Fibroblast of lung (primary cell): ENCODE measurements at regions not wholly inside any gene's neighbourhood (a gene's known extent, or its start where the extent isn't known, plus 50 kb on each side); places are given as distances from the start of the nearest gene placed in this dataset.

ENCODE experiments used
- DNase-seq, 2 donors: peaks; one replicate each; pipeline versions ENCODE4 v3.0.0 to v3.0.0-alpha.2; 2010; ENCODE audit warnings: low read depth in 2 of 2
- H2AFZ ChIP-seq: 2 replicates; pipeline ENCODE4 v1.5.1; 2012; ENCODE audit warnings: low read length, control low read depth, inconsistent platforms
- H3K27ac ChIP-seq: 2 replicates; pipeline ENCODE4 v1.5.1; 2011; ENCODE audit warnings: low read length, control low read depth; ENCODE audit not compliant: insufficient read depth
- H3K27me3 ChIP-seq: 2 replicates; pipeline ENCODE4 v1.5.1; 2011; ENCODE audit warnings: mild to moderate bottlenecking, low read length; ENCODE audit not compliant: control insufficient read depth, insufficient read depth
- H3K36me3 ChIP-seq: 2 replicates; pipeline ENCODE4 v1.5.1; 2011; ENCODE audit warnings: low read length; ENCODE audit not compliant: control insufficient read depth, insufficient read depth
- H3K4me1 ChIP-seq: 2 replicates; pipeline ENCODE4 v1.5.1; 2011; ENCODE audit warnings: low read length; ENCODE audit not compliant: control insufficient read depth, insufficient read depth; ENCODE audit errors: extremely low read depth
- H3K4me2 ChIP-seq: 2 replicates; pipeline ENCODE4 v1.5.1; 2011; ENCODE audit warnings: low read length, control low read depth; ENCODE audit not compliant: insufficient read depth; ENCODE audit errors: extremely low read depth
- H3K4me3 ChIP-seq, 4 experiments: fragments of 200-600 bp in 1 of 4; sonication (generic) in 1 of 4; replicated peaks in 1 of 4; 2 replicates each; pipeline ENCODE4 v1.5.1; 2011 to 2016; ENCODE audit warnings: low read length in 4 of 4, low read depth in 3 of 4, mild to moderate bottlenecking in 3 of 4, control low read depth in 2 of 4, inconsistent platforms in 1 of 4, mixed read lengths in 1 of 4; ENCODE audit not compliant: insufficient read depth in 1 of 4; ENCODE audit errors: control extremely low read depth in 1 of 4
- H3K79me2 ChIP-seq: 2 replicates; pipeline ENCODE4 v1.5.1; 2012; ENCODE audit warnings: mild to moderate bottlenecking, low read length, inconsistent platforms; ENCODE audit not compliant: control insufficient read depth, insufficient read depth
- H3K9ac ChIP-seq: 2 replicates; pipeline ENCODE4 v1.5.1; 2011; ENCODE audit warnings: mild to moderate bottlenecking, low read length, control low read depth; ENCODE audit not compliant: insufficient read depth
- H3K9me3 ChIP-seq: 2 replicates; pipeline ENCODE4 v1.5.1; 2012; ENCODE audit warnings: low read depth, low read length; ENCODE audit not compliant: control insufficient read depth, insufficient read depth
- H4K20me1 ChIP-seq: 2 replicates; pipeline ENCODE4 v1.5.1; 2011; ENCODE audit warnings: low read length; ENCODE audit not compliant: control insufficient read depth, insufficient read depth; ENCODE audit errors: extremely low read depth
- EZH2 ChIP-seq: IDR thresholded peaks from 2 replicates; pipeline ENCODE4 v1.5.1; 2012; ENCODE audit warnings: low read length, control low read depth, mild to moderate bottlenecking; ENCODE audit errors: missing control alignments
- TF ChIP-seq, protein P1 (sequence below), 2 donors: IDR thresholded peaks in 1 of 2; conservative IDR thresholded peaks in 1 of 2; 1 replicate in 1 of 2; 2 replicates in 1 of 2; pipeline ENCODE4 v1.5.1; 2011 to 2012; ENCODE audit warnings: low read length in 2 of 2, control low read depth in 1 of 2, inconsistent platforms in 1 of 2, low read depth in 1 of 2, mild to moderate bottlenecking in 1 of 2

DNA sequence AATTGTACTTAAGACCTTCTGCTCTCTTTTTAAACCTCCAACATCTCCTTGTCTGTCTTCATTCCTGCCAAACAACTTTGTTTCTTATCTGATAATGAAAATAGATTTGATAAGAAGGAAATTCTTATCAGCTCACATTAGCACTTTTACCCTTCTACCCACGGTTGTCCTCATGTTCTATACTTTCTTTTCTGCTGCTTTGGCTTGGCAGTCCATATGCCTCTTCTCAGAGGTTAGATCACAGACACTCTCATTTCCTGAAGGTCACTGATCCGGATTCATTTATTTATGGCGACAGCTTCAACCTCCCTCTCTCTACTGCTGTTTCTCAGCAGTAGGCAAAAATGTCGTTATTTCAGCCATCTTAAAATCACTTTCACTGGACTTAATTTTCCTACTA is 2015.8 kb downstream of the NCAM2 start:
- H3K27ac ChIP-seq, result no peak overlapping the region
- no peak overlapping the region for H3K4me3 ChIP-seq
- no peaks in the 10 kb centered on the region for H4K20me1 ChIP-seq
- H3K27me3 ChIP-seq, result no peaks in the 10 kb centered on the region
- H3K36me3 ChIP-seq, result no peaks in the 10 kb centered on the region
- H3K4me2 ChIP-seq, result no peak overlapping the region
- TF ChIP-seq EZH2, result no peak
- TF ChIP-seq, protein P1, sequence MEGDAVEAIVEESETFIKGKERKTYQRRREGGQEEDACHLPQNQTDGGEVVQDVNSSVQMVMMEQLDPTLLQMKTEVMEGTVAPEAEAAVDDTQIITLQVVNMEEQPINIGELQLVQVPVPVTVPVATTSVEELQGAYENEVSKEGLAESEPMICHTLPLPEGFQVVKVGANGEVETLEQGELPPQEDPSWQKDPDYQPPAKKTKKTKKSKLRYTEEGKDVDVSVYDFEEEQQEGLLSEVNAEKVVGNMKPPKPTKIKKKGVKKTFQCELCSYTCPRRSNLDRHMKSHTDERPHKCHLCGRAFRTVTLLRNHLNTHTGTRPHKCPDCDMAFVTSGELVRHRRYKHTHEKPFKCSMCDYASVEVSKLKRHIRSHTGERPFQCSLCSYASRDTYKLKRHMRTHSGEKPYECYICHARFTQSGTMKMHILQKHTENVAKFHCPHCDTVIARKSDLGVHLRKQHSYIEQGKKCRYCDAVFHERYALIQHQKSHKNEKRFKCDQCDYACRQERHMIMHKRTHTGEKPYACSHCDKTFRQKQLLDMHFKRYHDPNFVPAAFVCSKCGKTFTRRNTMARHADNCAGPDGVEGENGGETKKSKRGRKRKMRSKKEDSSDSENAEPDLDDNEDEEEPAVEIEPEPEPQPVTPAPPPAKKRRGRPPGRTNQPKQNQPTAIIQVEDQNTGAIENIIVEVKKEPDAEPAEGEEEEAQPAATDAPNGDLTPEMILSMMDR (conservative IDR thresholded peaks at IDR 0.05 in 1 of 2, IDR thresholded peaks at IDR 0.05 in 1 of 2; ENCODE audit: low read depth in 1 of 2, low read length in 2 of 2), result no peak
- H3K9me3 ChIP-seq, result no peaks in the 10 kb centered on the region
- no peak overlapping the region for H2AFZ ChIP-seq
- H3K4me1 ChIP-seq, result no peaks in the 10 kb centered on the region
- DNase-seq, result no peak
- no peak overlapping the region for H3K9ac ChIP-seq
- H3K79me2 ChIP-seq, result no peaks in the 10 kb centered on the region

DNA sequence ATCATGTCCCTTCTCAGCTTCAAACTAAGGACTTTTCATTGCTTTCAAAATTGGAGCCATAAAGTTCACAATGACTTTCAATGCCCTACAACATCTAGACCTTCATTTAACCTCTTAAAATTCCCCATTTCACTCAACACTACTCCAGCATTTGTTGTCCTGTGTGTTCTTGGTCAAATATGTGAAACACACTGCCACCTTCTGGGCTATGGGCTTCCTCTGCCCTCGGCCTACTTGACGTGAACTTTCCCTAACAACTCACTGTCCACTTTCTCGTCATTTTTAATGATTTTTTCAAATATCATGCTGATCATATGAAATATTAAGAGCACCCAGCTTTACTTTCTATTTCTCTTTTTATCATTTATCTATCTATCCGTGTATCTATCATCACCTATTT is 2018.4 kb downstream of the NCAM2 start:
- no peak overlapping the region for H3K4me3 ChIP-seq
- no peaks in the 10 kb centered on the region for H3K27me3 ChIP-seq
- no peaks in the 10 kb centered on the region for H3K9me3 ChIP-seq
- no peak overlapping the region for H3K4me2 ChIP-seq
- no peaks in the 10 kb centered on the region for H3K4me1 ChIP-seq
- H3K36me3 ChIP-seq, result no peaks in the 10 kb centered on the region
- H4K20me1 ChIP-seq, result no peaks in the 10 kb centered on the region
- DNase-seq, result no peak
- H3K9ac ChIP-seq, result no peak overlapping the region
- H3K27ac ChIP-seq, result no peak overlapping the region
- TF ChIP-seq EZH2, result no peak
- TF ChIP-seq, protein P1 (conservative IDR thresholded peaks at IDR 0.05 in 1 of 2, IDR thresholded peaks at IDR 0.05 in 1 of 2; ENCODE audit: low read depth in 1 of 2, low read length in 2 of 2), result no peak
- no peak overlapping the region for H2AFZ ChIP-seq
- no peaks in the 10 kb centered on the region for H3K79me2 ChIP-seq

DNA sequence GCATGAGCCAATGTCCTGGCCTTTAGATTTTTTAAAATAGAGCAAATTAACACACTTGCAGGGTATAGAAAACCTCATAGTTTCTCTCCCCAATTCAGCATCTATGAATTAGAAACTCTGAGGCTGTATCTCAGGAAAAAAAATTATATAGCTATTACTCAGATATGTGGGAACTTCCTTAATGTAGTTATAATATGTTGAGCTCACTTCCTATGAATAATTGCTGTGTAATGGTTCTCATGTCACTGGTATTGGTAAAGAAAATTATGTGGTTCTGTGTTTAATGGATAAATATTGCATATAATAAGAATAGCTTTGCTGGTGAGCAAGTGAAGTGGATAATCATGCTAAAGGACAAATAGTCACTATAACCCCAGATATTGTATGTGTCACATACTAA is 2019.8 kb downstream of the NCAM2 start:
- TF ChIP-seq EZH2, result no peak
- TF ChIP-seq, protein P1 (conservative IDR thresholded peaks at IDR 0.05 in 1 of 2, IDR thresholded peaks at IDR 0.05 in 1 of 2; ENCODE audit: low read depth in 1 of 2, low read length in 2 of 2), result no peak
- Histone ChIP-seq H3K4me1 (no peaks in the 10 kb centered on the region), H4K20me1 (no peaks in the 10 kb centered on the region), H3K9ac (no peak overlapping the region), H3K27me3 (no peaks in the 10 kb centered on the region), H3K4me3 (no peak overlapping the region), H2AFZ (no peak overlapping the region), H3K4me2 (no peak overlapping the region), H3K9me3 (no peaks in the 10 kb centered on the region), H3K27ac (no peak overlapping the region), H3K79me2 (no peaks in the 10 kb centered on the region), H3K36me3 (no peaks in the 10 kb centered on the region)
- DNase-seq, result no peak
